T follicular helper cell (primary cell): ENCODE measurements at regions not wholly inside any gene's neighbourhood (a gene's known extent, or its start where the extent isn't known, plus 50 kb on each side); places are given as distances from the start of the nearest gene placed in this dataset.
"Not testable (repeated sequence)": the region's sequence is repeated elsewhere in the genome, so short reads cannot be mapped to it uniquely, and the experiment has no call there.

ENCODE experiments used
- DNase-seq: peaks from one replicate; pipeline ENCODE4 v3.0.0-alpha.2; 2020; ENCODE audit warnings: low read depth

DNA sequence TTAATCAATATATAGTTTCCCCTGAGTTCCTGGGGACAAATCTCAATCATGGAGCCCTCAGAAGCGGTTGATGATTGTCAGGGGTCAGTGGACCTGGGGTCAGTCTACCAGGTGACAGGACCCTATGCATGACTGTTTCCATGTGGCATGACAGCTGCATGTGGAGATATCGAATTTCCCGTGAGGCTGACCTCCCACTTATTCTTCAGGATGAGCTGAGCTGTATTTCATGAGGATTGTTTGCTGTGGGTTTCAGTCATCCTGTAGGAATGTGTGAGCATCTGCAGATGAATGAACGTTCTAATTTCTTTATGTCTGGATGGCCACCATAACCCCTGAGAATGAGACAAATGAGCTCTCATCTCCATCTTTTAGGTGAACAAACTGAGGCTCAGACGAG lies 93.0 kb upstream of the HES1 start:
- DNase-seq, result no peak

DNA sequence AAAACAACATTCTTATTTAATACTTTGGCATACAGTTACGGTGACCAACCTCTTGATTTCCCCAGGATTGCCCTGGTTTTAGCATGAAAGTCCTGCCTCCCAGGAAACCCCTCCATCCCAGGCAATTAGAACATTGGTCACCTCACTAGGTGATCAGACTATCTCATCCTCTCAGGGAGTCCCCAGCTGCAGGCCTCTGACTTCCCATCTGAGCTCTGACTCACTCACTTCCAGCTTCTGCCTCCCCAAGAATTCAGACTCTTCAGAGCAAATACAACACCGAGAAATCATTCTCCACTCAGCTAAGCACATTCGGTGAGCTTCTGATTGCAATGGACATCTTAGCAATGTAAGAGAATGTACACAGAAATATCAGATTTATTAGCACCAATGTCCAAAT lies 92.4 kb upstream of the HES1 start:
- DNase-seq, result no peak

DNA sequence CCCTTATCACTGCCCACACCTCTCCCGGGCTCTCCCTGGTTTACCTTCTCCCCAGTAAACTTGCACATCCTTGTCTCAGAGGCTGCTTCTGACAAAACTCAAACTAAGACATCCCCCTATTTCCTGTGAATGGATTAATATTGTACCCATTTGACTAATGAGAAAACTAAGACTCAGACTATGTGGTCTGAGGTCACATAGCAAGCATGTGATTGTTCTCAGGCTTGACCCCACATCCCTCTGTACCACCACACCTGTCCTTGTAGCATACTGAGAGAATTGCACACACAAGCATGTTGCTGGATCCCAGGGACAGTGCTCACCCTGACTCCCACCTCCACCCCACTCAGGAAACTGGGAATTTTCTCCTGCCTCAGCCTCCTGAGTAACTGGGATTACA lies 90.7 kb upstream of the HES1 start:
- no peak for DNase-seq

DNA sequence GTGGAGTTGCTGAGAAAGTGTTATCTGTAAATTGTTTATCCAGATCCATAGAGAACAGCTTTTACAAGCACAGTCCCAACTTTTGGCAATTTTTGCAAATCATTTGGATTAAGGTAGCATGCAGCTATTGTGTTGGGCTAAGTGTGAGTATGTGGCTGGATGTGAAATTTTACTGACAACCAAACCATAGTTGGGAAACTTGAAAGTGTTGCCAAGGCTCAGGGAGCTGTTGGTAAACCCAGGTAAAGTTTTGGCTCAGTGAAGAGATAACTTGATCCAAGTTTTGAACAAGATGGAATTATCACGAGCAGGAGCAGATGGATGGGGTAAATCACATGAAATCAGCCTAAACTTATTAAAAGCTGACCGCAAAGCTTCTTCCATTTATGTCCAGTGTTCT lies 90.0 kb upstream of the HES1 start:
- DNase-seq, result no peak

GRCh38 chr3:194046531-194046930 lies 89.4 kb upstream of the HES1 start:
- DNase-seq, result no peak

GRCh38 chr3:194046995-194047645 lies 88.8 kb upstream of the HES1 start:
- no peak for DNase-seq

- no peak for DNase-seq
These were observed 86.6 kb upstream of the HES1 start for GRCh38 chr3:194049394-194049793.

GRCh38 chr3:194050782-194051320 lies 85.1 kb upstream of the HES1 start:
- no peak for DNase-seq

- no peak for DNase-seq
These were observed 84.4 kb upstream of the HES1 start for GRCh38 chr3:194051366-194052149.

- no peak for DNase-seq
These were observed 82.8 kb upstream of the HES1 start for GRCh38 chr3:194053136-194053535.

- DNase-seq, result no peak
These were observed 81.9 kb upstream of the HES1 start for GRCh38 chr3:194054016-194054415.

DNA sequence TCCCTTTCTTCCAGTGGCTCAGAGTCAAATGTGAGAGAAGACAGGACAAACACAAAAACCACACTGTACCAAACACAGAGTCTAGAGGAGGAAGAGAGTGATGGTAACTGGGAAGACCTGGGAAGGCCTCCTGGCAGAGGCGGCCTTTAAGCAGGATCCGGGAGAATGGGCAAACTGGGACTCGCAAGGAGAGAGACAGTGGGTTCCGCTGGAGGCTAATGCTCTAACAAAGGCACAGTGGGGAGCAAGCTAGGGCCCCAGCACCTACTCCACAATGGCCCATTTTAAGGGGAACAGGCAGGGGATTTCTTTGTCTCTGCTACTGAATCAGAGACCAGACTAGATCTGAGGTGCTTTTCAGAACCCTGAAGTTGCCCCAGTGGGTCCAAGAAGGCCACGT lies 81.4 kb upstream of the HES1 start:
- DNase-seq, result no peak

DNA sequence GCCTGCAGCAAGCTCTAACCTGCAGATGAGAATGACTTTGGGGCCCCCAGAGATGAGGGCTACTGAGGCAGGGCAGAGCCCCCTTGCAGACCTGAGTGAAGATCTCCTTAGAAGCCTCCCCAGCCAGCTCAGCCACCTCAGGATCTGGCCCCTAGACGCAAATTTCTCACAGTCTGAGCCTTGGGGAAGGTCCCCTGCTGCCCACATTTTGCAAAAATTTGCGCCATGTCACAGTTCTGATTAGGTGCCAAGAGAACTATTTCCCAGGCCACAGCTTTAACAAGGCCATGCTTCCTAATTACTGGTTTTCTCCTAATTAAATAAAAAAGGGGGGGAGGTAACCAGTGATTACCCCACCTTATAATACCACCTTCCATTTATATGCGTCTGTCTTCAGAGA lies 81.0 kb upstream of the HES1 start:
- DNase-seq, result no peak

- DNase-seq, result not testable (repeated sequence)
These were observed 79.6 kb upstream of the HES1 start for GRCh38 chr3:194056323-194056722.

- no peak for DNase-seq
These were observed 79.1 kb upstream of the HES1 start for GRCh38 chr3:194056731-194057415.

- DNase-seq, result no peak
These were observed 78.3 kb upstream of the HES1 start for GRCh38 chr3:194057570-194058188.

- no peak for DNase-seq
These were observed 77.8 kb upstream of the HES1 start for GRCh38 chr3:194058189-194058571.

GRCh38 chr3:194058753-194059152 lies 77.2 kb upstream of the HES1 start:
- DNase-seq, result no peak

DNA sequence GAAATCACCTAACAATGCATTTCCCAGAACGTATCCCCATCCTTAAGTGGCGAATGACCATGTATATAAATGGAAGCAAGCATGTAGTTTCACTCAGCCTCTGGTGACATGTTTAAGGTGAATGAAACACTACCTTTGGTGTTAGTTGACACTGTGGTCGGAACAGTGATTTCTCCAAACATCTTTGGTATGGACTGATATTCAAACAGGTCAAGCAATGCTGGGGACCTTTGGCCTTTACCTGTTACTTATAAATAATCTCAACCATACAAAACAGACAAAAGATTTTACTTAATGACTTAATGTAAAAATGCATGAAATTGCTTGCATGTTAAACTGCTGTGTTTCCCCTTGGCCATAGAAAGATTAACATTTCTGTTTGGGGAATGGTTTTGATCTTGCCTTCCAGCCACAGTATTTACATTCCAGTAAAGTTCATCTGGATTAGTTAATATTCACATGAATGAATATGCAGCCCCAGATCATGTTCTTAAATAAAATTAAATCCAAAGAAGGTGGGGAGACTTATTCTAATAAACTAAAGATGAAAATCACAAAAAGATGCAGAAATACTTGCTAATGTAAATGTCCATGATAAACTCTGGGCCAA lies 74.4 kb upstream of the HES1 start:
- DNase-seq, result no peak

- no peak for DNase-seq
These were observed 73.1 kb upstream of the HES1 start for GRCh38 chr3:194062830-194063229.

GRCh38 chr3:194064380-194065332 lies 71.3 kb upstream of the HES1 start:
- DNase-seq, result no peak
